ENCODE measurements at regions not wholly inside any gene's neighbourhood (a gene's known extent, or its start where the extent isn't known, plus 50 kb on each side); places are given as distances from the start of the nearest gene placed in this dataset.

DNA sequence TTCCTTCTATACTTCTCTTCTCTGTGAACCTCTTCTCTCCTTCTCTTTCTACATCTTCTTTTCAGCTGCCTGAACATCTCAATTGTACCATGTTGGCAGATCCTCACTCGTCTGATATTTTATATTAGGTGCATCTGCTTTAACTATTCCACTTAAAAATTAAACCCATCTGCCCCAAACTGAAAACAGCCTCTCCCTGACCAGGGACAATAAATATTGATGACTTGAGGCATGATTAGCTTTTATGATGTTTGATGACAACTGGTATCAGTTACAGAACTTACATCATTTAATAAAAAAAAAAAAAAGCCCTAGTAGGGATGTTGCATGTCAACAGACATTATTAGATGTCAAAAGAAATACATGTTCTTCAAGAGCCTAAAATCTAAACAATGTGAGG is 79.8 kb upstream of the HABP2 start:
- TF ChIP-seq, protein P1, sequence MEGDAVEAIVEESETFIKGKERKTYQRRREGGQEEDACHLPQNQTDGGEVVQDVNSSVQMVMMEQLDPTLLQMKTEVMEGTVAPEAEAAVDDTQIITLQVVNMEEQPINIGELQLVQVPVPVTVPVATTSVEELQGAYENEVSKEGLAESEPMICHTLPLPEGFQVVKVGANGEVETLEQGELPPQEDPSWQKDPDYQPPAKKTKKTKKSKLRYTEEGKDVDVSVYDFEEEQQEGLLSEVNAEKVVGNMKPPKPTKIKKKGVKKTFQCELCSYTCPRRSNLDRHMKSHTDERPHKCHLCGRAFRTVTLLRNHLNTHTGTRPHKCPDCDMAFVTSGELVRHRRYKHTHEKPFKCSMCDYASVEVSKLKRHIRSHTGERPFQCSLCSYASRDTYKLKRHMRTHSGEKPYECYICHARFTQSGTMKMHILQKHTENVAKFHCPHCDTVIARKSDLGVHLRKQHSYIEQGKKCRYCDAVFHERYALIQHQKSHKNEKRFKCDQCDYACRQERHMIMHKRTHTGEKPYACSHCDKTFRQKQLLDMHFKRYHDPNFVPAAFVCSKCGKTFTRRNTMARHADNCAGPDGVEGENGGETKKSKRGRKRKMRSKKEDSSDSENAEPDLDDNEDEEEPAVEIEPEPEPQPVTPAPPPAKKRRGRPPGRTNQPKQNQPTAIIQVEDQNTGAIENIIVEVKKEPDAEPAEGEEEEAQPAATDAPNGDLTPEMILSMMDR (IDR thresholded peaks at IDR 0.05): no peak
- TF ChIP-seq POLR2A (IDR thresholded peaks at IDR 0.05): no peak

All from body of pancreas (tissue), 4 donors.